Fibroblast of the aortic adventitia (primary cell): ENCODE measurements at regions not wholly inside any gene's neighbourhood (a gene's known extent, or its start where the extent isn't known, plus 50 kb on each side); places are given as distances from the start of the nearest gene placed in this dataset.

Experiments used
- DNase-seq: peaks from one replicate; pipeline ENCODE4 v3.0.0-alpha.2; 2010; ENCODE audit warnings: low read depth
- H3K4me3 ChIP-seq: 2 replicates; pipeline ENCODE4 v1.5.1; 2011; ENCODE audit warnings: low read depth, mild to moderate bottlenecking, control low read depth, low read length, moderate library complexity
- TF ChIP-seq, protein P1 (sequence below): IDR thresholded peaks from 2 replicates; pipeline ENCODE4 v1.5.1; 2011; ENCODE audit warnings: mild to moderate bottlenecking, low read length, control low read depth, inconsistent platforms; ENCODE audit not compliant: insufficient read depth

DNA sequence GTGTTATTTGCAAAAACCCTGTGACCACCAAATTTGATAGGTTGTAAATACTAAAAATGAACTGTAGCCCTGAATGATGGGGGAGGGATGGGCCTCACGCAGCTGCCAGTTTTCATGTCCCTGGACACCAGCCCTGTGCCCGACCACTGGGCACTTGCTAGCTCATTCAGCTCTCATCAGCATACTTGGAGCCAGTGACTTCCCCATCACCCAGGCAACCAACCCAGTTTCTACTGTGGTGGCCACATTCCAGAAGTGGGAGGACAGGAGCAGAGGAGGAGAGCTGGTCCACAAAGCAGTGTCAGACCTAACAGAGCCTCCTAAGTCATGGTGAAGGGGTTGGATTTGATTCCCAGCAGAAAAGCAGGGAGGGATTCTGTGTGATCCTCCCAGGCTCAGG is 128.2 kb downstream of the CPEB2 start:
- TF ChIP-seq, protein P1, sequence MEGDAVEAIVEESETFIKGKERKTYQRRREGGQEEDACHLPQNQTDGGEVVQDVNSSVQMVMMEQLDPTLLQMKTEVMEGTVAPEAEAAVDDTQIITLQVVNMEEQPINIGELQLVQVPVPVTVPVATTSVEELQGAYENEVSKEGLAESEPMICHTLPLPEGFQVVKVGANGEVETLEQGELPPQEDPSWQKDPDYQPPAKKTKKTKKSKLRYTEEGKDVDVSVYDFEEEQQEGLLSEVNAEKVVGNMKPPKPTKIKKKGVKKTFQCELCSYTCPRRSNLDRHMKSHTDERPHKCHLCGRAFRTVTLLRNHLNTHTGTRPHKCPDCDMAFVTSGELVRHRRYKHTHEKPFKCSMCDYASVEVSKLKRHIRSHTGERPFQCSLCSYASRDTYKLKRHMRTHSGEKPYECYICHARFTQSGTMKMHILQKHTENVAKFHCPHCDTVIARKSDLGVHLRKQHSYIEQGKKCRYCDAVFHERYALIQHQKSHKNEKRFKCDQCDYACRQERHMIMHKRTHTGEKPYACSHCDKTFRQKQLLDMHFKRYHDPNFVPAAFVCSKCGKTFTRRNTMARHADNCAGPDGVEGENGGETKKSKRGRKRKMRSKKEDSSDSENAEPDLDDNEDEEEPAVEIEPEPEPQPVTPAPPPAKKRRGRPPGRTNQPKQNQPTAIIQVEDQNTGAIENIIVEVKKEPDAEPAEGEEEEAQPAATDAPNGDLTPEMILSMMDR: no peak
- DNase-seq: no peak
- no peak overlapping the region for H3K4me3 ChIP-seq

DNA sequence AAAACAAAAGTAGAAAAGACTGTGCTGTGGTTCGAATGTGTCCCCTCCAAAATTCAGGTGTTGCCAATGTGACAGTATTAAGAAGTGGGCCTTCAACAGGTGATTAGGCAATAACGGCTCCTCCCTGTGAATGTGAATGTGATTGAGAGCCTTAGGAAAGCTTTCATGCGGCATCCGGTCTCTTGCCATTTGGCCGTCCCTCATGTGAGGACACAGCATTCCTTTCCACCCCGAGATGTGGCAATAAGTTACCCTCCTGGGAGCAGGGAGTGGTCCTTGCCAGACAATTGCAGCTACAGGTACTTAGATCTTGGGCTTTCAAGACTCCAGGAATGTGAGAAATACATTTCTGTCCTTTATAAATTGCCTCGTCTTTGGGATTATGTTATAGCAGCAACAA is 129.3 kb downstream of the CPEB2 start:
- H3K4me3 ChIP-seq: no peak overlapping the region
- TF ChIP-seq, protein P1: no peak
- DNase-seq: no peak

DNA sequence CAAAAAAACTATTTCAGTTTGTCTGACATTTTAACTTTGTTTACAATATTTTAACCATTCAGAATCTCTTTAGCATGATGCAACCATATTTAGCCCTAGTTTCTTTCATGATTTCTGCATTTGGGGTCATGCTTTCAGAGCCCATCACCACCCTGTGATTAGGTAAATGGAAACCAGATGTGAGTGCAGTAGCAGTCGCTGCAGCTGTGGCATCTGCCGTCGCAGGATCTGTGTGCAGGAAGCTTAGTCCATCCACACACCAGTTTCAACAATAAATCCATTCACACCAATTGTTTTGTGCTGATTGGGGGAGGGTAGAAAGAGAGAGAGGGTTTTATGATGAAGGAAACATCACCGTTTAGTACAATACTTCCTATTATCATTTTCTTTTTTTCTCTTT is 130.5 kb downstream of the CPEB2 start:
- no peak for DNase-seq
- no peak overlapping the region for H3K4me3 ChIP-seq
- TF ChIP-seq, protein P1: no peak

DNA sequence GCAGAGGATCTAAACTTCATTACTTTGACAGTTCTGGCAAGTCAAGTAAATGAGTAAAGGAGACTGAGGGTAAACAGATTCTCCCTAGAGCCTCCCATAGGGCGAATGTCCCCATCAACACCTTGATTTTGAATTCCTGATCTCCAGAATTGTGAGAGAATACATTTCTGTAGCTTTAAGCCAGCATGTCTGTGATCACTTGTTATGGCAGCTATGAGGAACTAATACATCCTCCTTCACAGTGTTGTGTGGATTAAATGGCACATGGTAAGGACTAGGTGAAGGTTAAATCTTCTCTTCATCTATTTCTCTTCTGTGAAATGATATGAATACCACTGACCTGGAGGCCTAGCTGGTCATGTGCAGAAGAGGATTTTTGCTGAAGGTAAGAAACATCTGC is 137.3 kb downstream of the CPEB2 start:
- TF ChIP-seq, protein P1: no peak
- DNase-seq: no peak
- H3K4me3 ChIP-seq: no peak overlapping the region

DNA sequence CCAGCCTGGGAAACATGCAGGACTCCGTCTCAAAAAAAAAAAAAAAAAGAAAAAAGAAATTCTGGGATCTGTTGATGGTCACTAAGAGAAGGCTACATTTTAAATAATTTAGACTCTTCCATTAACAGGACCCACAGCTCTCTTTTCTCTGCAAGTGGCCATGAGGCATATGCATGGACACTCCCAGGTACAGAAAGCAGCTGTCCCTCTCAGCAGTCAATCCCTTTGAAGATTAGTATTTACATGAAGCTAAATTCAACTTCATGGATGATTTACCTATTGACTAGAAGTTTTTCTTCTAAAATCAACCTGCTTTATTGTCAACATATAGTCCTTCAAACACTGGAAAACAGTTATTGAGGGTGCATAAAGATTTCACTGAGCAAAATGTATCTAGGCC is 139.9 kb downstream of the CPEB2 start:
- TF ChIP-seq, protein P1: no peak
- H3K4me3 ChIP-seq: no peak overlapping the region
- no peak for DNase-seq

DNA sequence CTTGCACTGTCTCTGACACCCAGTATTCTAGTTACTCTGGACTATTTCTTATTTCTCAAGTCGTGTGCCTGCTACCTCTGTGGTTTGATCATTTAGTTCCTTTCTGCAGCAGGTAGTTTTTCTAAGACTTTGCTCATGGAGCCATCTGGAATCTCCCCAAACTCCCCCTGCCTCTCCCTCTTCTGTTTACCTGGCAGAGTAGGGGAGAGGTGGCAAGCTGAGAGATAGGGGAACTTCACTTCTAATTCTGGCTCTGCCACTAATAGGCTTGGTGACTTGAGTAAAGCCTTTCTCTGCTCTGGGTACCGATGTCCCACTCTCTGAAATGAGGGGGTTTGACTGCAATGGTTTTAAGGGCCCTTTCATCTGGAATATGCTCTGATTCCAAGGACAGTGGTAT is 141.3 kb downstream of the CPEB2 start:
- DNase-seq: no peak
- TF ChIP-seq, protein P1: no peak
- no peak overlapping the region for H3K4me3 ChIP-seq

DNA sequence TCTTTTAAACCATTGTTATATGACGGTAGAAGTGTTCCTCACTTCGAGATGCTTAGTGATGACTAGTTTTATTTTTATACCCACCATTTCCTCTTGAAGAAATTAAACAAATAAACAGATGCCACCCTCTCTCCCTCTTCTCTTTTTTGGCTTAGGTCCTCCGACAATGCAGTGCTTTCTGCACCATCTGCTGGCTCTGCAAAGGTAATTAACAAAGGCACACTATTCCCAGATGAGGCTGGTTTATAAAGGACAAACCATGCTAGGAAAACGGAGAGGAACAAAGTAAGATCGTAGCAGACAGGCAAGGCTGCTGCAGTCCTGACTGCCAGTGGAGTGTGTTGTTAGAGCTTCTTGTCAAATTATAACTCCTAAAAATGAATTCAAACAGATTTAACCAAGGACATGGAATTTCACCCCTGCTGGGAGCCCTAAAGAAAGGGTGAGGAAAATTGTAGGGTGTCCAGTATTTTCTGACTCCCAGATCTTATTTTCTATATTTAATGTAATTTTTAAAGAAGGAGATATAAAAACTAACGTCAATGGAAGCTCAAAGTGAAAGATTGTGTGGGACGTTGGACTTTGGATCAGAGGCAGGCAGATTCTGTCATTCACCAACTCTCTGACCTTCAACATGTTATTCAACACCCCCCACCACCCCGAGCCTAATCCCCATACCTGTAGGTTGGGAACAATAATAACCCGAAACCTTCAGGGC is 142.1 kb downstream of the CPEB2 start:
- DNase-seq: no peak
- TF ChIP-seq, protein P1: no peak
- H3K4me3 ChIP-seq: no peak overlapping the region
